ENCODE measurements at regions not wholly inside any gene's neighbourhood (a gene's known extent, or its start where the extent isn't known, plus 50 kb on each side); places are given as distances from the start of the nearest gene placed in this dataset.
"Not testable (repeated sequence)": the region's sequence is repeated elsewhere in the genome, so short reads cannot be mapped to it uniquely, and the experiment has no call there.

- DNase-seq (ENCODE audit: low spot score), result no peak
Measured at GRCh38 chr5:23235246-23235645, 272.2 kb upstream of the PRDM9 start.

DNA sequence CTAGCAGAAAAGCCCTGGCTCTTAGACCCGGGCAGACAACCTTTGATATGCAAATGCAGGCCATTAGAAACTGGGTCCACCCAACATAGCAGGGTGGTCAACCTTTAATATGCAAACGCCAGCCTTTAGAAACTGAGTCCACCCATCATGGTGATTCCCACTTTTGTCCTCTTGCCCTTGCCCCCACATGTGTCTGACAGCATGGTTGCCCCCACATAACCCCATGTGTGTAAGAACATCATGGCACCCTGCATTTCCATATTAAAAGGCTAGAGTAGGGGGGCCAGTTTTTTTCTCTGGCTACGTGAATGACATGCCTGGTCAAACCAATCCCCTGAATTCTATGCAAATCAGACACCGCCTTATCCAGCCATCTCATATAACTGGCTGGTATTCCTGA is 273.2 kb upstream of the PRDM9 start:
- DNase-seq (ENCODE audit: low spot score), result no peak

DNA sequence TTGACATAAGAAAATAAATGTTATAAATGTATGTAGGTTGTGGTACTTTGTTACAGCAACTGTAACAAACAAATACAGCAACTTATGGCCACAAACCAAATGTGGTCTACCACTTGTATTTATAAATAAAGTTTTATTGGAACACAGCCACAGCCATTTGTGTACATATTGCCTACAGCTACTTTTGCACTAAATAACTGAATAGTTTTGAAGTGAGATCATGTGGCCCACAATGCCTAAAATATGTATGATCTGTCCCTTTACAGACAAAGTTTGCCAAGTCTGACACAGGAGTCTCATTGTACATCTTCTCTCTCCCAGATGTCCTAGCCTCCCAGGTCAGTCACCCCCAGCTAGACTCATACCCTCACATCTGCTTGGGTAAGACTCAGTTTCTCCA is 283.6 kb upstream of the PRDM9 start:
- no peak for DNase-seq (ENCODE audit: low spot score)

DNA sequence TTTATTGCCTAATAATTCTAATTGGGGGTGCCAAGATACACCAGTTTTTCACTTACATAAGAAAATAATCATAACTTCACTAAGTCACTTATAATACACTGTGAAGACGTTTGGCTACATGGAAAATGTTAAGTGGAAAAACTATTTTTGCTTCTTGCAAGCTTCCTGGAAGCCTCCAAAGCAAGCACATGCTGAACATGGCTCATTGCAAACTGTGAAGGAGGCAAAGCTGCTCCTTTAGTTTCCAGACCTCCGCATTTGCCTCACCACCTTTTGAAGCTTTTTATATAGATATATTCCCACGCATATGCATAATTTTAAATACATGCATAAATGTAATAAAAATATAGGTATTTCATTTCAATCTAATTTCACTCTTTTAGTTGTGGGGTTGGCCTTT is 285.6 kb upstream of the PRDM9 start:
- DNase-seq (ENCODE audit: low spot score), result no peak

DNA sequence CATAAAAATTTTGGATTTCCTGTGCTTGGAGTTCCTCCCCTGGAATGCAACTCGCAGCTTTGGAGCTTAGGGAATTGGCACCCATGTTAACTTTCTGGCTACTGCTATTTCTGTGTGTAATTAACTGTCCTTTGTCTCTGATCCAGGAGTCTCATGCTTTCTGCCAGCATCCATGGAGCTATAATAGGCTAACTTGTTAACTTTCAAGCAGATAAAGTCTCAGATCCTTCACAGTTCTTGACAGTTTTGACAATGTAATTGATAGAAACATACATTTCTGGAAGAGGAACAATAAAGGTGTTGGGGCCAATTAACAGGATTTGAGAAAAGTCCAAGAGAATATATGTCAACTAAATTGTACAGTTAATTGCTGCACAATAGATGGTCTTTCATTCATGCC is 290.2 kb upstream of the PRDM9 start:
- DNase-seq (ENCODE audit: low spot score), result no peak

DNA sequence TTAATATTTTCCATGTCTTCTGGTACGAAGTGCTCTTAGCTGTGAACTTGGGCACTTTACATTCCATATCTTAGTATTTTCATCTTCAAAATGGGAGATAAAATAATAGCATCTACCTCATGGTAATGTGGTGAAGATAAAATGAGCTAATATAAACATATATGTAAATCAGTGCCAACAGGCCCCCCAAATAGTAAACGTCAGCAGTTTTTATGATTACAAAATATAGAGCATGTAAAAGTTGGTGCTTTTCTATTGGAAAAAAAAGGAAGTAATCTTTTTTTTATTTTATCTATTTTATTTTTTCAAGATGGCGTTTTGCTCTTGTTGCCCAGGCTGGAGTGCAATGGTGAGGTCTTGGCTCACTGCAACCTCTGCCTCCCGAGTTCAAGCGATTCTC is 291.1 kb upstream of the PRDM9 start:
- DNase-seq (ENCODE audit: low spot score), result no peak

DNA sequence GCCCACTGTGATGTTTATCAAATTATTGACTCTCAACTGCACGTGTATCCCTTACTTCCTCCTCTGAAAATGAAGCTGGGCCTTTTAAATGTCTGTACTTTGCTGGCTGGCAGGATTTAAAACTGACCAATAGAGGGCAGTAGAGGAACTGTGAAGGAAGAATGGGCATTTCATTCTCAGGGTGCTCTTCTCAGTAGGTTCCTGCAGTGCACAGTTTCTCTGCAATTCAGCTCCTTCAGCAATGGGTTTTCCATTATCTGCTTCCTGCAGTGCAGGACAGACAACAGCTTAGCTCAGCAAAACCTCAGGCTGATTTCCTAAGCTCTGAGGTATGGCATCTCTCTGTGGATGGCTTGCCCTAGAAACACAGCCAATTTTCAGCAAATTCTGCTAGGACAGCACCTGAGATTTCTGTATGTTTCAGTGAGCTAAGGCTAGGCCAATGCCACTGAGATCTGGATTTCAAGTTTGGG is 298.4 kb upstream of the PRDM9 start:
- DNase-seq (ENCODE audit: low spot score), result peak; percentile 5

GRCh38 chr5:23204111-23204510 is 303.3 kb upstream of the PRDM9 start:
- DNase-seq (ENCODE audit: low spot score), result no peak

- no peak for DNase-seq (ENCODE audit: low spot score)
Measured at GRCh38 chr5:23169660-23170416, 316.7 kb upstream of the CDH12 start.

DNA sequence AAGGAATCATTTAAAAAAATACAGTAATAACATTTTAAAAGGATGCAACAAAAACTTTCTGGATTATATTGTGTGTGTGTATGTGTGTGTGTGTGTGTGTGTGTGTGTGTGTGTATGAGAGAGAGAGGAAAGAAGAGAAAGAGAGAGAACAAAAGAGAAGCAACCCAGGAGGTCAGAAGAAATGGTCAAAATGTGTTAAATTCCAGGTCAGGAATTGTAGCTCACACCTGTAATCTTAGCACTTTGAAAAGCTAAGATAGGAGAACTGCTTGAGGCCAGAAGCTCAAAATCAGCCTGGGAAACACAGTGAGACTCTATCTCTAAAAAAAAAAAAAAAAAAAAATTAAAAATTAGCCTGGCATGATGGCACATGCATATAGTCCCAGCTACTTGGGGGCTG is 311.8 kb upstream of the CDH12 start:
- no peak for DNase-seq (ENCODE audit: low spot score)

DNA sequence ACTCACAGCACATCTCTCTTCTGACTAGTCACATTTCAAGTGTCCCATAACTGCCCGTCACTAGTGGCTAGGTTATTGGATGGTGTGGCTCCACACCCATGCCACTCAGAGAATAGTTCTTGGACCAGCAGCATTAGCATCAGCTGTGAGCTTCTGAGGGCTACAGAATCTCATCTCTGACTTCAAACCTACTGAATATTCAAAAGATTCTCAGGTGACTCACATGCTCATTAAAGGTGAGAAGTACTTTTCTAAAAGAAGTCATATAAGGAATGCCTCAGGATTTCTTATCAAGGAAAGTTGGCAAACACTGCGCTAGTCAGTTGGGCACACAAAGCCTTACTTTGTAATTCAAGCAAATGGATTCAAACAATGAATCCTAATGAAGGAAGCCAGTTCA is 305.0 kb upstream of the CDH12 start:
- no peak for DNase-seq (ENCODE audit: low spot score)

DNA sequence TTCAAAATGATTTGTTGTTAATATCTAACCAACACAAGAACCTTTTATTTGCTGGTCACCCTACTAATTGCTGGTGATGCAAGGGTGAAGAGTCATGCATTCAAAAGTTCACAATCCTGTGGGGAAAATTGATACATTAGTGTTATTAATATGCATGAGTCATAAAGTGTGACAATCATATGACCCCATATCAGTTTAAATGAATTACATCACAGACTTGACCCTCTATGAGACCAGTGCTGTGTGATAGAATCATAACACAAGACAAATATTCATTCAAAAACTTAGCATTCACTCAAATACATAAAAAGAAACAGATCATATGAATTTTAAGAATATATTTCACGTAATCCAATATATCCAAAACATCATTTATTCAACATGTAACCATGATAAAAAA is 304.6 kb upstream of the CDH12 start:
- no peak for DNase-seq (ENCODE audit: low spot score)

DNA sequence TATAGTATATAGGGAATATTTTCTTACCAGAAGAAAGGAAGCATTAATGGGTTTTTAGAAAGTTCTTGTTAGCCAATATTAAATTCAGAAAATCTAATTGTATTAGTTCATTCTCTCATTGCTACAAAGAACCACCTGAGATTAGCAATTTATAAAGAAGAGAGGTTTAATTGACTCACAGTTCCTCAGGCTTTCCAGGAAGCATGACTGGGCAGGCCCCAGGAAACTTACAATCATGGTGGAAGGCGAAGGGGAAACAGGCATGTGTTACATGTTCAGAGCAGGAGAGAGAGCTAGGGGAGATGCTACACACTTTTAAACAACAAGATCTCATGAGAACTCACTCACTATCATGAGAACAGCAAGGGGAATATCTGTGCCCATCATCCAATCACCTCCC is 304.0 kb upstream of the CDH12 start:
- DNase-seq (ENCODE audit: low spot score), result no peak

- no peak for DNase-seq (ENCODE audit: low spot score)
Measured at GRCh38 chr5:23147625-23148024, 294.5 kb upstream of the CDH12 start.

DNA sequence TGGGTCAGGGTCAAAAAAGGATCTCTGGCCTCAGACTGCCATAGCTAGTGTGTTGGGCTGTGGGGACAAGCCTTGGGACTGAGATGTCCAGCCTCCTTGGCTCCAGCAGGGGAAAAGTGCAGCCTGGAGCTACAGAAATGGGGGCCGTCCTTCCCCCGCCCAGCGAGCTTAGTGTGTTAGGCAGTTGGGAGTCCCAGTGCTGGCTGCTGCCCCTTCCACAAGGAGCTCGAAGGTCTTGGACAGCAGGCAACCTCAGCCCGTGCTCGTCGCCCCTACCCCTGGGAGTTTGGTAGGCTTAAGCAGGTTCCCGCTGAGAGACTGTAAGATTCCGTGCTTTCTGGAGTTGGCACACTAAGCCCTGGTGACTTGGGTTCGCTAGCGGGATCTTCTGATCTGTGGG is 293.0 kb upstream of the CDH12 start:
- no peak for DNase-seq (ENCODE audit: low spot score)

GRCh38 chr5:23139338-23140171 is 286.4 kb upstream of the CDH12 start:
- no peak for DNase-seq (ENCODE audit: low spot score)

DNA sequence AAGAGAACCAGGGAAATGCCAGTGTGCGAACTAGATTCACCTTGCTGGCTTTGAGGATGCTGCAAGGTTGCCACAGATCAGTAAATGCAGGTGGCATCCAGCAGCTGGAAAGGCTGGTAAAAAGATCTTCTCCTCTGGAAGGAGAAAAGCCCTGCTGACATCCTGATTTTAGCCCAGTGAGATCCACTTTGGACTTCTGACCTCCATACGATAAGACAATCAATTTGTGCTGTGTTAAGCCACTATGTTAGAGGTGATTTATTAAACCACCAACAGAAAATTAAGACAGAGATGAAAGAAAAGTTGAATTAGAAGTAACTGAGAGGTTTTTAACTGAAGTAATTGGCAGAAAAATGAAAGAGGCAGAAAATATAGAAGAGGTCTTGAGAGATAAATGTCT is 283.8 kb upstream of the CDH12 start:
- no peak for DNase-seq (ENCODE audit: low spot score)

- no peak for DNase-seq (ENCODE audit: low spot score)
Measured at GRCh38 chr5:23132231-23132630, 279.1 kb upstream of the CDH12 start.

DNA sequence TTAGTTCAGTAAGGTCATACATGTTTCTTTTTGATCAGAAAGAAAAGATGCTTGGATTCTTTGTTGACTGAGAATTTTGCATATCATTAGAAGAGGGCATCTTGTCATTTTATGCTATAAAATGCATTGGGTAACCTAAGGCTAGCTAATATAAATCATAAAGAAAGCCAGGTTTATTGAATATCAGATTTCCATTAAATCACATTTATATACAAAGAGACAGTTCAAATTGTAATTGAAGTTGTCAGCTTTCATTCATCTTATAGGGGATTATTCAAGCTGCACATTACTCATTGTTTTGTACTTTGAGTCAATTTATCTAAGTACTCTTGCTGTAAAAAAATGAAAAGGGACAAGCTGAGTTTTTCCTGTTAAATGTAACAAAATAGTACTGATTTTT is 259.1 kb upstream of the CDH12 start:
- DNase-seq (ENCODE audit: low spot score), result no peak

DNA sequence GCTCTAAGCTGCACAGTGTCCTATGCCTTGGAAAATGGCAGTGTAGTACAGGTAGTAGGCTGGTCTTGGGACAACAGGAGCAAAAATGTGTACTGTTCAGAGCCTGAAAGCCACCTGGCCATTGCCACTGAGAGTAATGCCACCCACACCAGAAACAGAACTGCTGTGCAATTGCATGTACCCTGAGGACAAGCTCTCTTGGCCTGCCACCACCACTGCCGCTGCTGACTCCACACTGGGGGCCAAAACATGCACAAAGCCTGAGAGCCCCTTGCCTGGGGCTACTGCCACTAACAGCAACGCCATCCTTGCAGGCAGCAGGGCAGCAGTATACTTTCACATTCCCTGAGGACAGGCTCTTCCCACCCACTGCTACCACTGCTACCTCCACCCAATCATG is 251.9 kb upstream of the CDH12 start:
- no peak for DNase-seq (ENCODE audit: low spot score)

GRCh38 chr5:23103566-23103965 is 250.4 kb upstream of the CDH12 start:
- DNase-seq (ENCODE audit: low spot score), result no peak

GRCh38 chr5:23095418-23095817 is 242.3 kb upstream of the CDH12 start:
- DNase-seq (ENCODE audit: low spot score), result not testable (repeated sequence)

DNA sequence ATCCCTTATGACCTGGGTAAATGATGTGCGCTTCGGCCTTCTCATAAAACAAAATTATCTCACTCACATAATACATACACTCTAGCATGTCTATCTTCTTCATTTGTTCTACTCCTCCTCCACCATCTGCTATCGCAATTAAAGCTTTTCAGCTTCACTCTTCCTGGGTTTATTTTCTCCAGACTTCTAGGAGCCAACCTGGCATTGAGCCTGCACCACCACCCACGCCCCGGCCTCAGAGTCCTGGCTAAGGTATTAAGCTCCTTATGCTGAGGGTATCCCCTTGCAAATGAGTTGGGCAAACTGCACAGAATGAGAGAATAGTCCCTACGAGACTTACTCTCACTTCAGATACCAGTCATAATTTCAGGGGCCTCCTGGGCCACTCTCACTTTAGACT is 236.1 kb upstream of the CDH12 start:
- no peak for DNase-seq (ENCODE audit: low spot score)

- DNase-seq (ENCODE audit: low spot score), result no peak
Measured at GRCh38 chr5:23084815-23085214, 231.7 kb upstream of the CDH12 start.
